Activated T-cell treated with anti-CD3 and anti-CD28 coated beads, Interleukin-2, amount 50 U/mL, for 4 hours (primary cell): ENCODE measurements at regions not wholly inside any gene's neighbourhood (a gene's known extent, or its start where the extent isn't known, plus 50 kb on each side); places are given as distances from the start of the nearest gene placed in this dataset.
"Not testable (repeated sequence)": the region's sequence is repeated elsewhere in the genome, so short reads cannot be mapped to it uniquely, and the experiment has no call there.

Experiments
- ATAC-seq, 2 donors: fragments of 200-7000 bp; cut with Tn5 transposase; one replicate each; pipeline ENCODE4 v1.10.0; 2021
- DNase-seq: peaks from one replicate; pipeline ENCODE4 v3.0.0-alpha.2; 2020
- H3K27me3 Mint-ChIP-seq: one replicate; pipeline ENCODE4 v1.8.0; 2021; ENCODE audit warnings: low read depth, mixed read lengths
- H3K36me3 Mint-ChIP-seq: one replicate; pipeline ENCODE4 v1.8.0; 2022; ENCODE audit warnings: mixed read lengths; ENCODE audit not compliant: insufficient read depth
- H3K4me1 Mint-ChIP-seq: one replicate; pipeline ENCODE4 v1.8.0; 2021; ENCODE audit warnings: low read depth, mixed read lengths
- H3K4me3 Mint-ChIP-seq: one replicate; pipeline ENCODE4 v1.8.0; 2021; ENCODE audit warnings: mild to moderate bottlenecking, moderate library complexity, mixed read lengths
- H3K9me3 Mint-ChIP-seq: one replicate; pipeline ENCODE4 v1.8.0; 2021; ENCODE audit warnings: mixed read lengths

DNA sequence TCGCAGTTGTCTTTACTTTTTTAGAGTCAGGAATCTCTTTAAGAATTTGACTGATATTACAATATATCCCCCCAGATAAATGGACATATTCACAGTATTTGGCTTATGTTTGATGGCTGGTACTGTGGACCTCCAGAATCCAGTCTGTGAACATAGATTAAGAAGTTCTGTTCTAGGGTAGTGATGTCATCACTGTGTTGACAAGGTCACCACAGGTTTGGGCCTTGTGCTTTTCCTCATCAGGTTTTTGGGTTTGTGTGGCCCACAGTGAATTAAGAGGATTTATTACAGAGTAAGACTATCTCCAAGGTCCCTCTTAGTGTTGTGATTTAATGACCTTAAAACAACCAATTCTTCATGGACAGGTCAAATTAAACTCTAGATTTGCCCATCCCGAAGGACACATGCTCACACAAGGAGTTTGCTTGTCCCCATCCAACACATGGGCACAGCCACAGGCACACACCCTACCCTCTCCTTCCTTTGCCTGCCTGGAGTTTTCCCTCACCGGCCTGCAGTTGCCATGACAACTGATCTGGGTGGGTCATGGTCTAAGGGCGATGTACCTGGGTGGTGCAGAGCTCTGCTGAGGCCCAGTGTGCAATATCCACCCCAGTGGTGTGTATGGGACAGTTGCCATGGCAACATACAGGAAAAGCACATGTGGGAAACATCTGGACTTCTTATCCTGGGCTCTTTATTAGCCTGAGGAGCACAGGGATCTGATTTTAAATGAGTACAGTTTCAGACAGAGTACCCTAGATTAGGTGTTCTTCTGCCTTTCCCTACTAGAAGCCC is 98.6 kb downstream of the NAV1 start:
- H3K4me3 Mint-ChIP-seq = no peak overlapping the region

DNA sequence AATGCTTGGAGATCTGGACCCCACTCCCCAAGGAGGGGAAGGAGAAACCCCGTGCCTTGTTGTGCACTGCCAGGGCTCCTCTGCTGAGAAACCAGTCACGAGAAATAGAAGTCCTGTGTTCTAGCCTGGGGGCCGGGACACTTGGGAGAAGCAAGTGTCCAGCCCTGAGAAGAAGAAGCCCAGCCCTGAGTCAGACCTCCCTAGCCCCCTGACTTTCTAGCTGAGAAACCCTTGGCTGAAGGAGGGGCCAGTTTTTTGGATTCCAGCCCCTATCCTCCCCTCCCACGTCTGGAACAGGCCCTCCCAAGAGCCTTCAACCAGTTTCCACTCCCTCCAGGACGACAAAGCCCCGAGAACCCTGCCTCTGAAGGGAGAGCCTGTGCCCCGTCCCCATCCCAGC is 100.5 kb downstream of the NAV1 start:
- DNase-seq (no peak), ATAC-seq (no peak)
- no peak overlapping the region for H3K4me3 Mint-ChIP-seq
- H3K9me3 Mint-ChIP-seq = no peaks in the 10 kb centered on the region
- no peaks in the 10 kb centered on the region for H3K36me3 Mint-ChIP-seq
- peaks cover 1% of the 10 kb centered on the region for H3K27me3 Mint-ChIP-seq
- no peaks in the 10 kb centered on the region for H3K4me1 Mint-ChIP-seq

More for the DNA sequence above, 98.6 kb downstream of the NAV1 start:
- Mint-ChIP-seq H3K36me3 (no peaks in the 10 kb centered on the region), H3K9me3 (no peaks in the 10 kb centered on the region), H3K27me3 (peaks cover 3% of the 10 kb centered on the region), H3K4me1 (no peaks in the 10 kb centered on the region)
- DNase-seq = no peak
- no peak for ATAC-seq

DNA sequence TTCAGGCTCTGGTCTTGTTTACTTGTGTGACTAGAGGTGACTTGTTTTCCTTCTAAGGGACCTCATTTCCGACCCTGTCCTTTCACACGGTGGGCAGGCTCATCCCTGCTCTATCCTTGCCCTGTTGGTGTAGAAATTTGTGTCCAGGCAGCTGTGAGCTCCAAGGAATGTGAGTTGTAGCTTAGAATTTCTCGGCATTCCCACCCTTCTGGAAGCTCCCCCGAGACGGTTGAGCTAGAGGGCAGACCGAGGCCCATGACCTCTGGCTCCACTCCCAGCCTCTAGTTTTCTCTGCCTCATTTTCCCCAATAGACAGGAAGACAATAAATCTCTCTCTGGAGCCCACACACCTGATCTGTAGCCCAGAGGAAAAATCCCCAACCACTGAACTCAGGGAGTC is 100.9 kb downstream of the NAV1 start:
- Mint-ChIP-seq H3K4me3 (no peak overlapping the region), H3K9me3 (no peaks in the 10 kb centered on the region), H3K4me1 (no peaks in the 10 kb centered on the region), H3K27me3 (peaks cover 4% of the 10 kb centered on the region), H3K36me3 (no peaks in the 10 kb centered on the region)
- DNase-seq = no peak
- ATAC-seq = no peak

DNA sequence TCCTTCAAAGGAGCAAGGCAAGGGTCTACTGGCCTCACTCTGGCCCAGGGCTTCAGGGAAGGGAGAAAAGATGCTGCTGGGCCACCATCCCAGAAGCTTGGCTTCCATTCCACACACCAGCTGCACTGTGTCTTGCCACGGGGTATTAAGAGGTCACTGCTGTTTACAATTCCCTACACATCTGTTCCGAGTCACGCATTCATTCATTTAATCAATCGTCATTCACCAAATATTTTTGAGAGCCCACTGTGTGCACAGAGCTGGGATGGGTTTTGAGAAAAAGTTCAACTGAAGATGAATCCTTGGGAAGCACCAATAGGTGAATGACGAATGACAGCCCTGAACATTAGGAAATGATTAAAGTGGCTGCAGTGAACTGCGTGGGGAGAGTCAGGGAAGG is 101.7 kb downstream of the NAV1 start:
- no peak for DNase-seq
- Mint-ChIP-seq H3K4me1 (no peaks in the 10 kb centered on the region), H3K36me3 (no peaks in the 10 kb centered on the region), H3K4me3 (no peak overlapping the region), H3K9me3 (no peaks in the 10 kb centered on the region), H3K27me3 (peaks cover 6% of the 10 kb centered on the region)
- no peak for ATAC-seq

DNA sequence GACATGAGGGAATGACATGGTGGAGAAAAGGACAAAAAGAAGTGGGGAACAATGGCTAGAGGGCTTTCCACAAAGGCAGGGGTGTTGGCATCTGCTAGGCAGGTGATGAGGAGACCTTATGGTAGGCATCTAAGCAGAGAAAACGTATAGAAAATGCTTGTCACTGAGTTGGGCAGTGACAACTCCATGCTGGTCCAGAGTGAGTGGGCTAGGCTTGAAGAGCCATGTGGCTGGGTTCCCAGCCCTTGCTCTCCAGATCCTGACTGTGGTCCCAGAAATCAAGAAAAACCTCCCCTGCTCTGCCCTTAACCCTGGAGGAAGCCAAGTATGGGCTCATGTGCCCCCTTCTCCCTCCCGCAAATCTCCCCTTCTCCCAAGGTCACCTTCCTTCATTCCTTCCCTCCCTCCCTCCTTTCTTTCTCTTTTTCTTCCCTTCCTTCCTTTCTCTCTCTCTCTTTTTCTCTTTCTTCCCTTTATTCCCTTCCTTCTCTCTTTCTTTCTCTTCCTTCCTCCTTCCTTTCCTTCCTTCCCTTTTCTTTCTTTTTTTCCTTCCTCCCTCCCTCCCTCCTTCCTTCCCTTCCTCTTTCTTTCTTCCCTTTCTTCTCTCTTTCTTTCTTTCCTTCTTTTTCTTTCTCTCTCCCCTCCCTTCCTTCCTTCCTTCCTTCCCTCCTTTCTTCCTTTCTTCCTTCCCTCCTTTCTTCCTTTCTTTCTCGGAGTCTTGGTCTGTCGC is 102.8 kb downstream of the NAV1 start:
- H3K9me3 Mint-ChIP-seq = no peaks in the 10 kb centered on the region
- no peak for ATAC-seq
- DNase-seq = no peak

DNA sequence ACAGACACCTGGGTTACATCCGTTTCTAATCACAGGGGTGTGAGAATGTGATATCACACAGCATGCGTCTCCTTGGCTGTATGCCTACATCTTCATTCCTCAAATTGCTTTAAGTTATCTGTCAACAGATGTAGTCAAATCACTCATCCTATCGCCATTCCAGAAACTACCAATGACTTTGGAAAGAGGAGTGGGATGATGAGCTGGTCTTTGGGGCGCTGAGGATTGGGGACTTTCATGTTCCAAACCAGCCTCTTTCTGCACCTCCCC is 104.8 kb downstream of the NAV1 start:
- Mint-ChIP-seq H3K36me3 (no peaks in the 10 kb centered on the region), H3K4me3 (no peak overlapping the region), H3K27me3 (peaks cover 27% of the 10 kb centered on the region), H3K4me1 (no peaks in the 10 kb centered on the region), H3K9me3 (no peaks in the 10 kb centered on the region)
- no peak for DNase-seq
- ATAC-seq = no peak

More for the DNA sequence above, 102.8 kb downstream of the NAV1 start:
- Mint-ChIP-seq H3K36me3 (no peaks in the 10 kb centered on the region), H3K27me3 (peaks cover 14% of the 10 kb centered on the region), H3K4me1 (no peaks in the 10 kb centered on the region), H3K4me3 (no peak overlapping the region)

DNA sequence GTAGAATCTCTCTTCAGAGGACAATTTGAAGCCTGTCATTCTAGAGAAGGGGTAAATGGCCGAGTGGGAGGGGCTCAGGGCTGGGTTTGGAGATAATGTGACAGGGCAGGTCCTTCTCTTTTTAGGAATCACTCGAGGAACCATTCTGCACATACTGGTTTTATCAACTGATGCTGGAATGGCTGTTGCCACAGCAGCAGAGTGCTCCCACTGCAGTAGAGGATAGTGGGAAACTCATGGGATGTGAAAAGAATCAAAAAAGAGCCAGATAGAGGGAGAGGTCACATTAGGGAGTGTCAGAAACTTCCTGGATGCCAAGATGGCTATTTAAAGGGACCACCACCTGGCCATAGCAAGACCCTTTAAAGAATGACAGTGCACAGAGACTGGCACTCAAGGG is 105.3 kb downstream of the NAV1 start:
- Mint-ChIP-seq H3K4me1 (no peaks in the 10 kb centered on the region), H3K36me3 (no peaks in the 10 kb centered on the region), H3K27me3 (peaks cover 28% of the 10 kb centered on the region), H3K9me3 (no peaks in the 10 kb centered on the region), H3K4me3 (no peak overlapping the region)
- no peak for DNase-seq
- no peak for ATAC-seq

DNA sequence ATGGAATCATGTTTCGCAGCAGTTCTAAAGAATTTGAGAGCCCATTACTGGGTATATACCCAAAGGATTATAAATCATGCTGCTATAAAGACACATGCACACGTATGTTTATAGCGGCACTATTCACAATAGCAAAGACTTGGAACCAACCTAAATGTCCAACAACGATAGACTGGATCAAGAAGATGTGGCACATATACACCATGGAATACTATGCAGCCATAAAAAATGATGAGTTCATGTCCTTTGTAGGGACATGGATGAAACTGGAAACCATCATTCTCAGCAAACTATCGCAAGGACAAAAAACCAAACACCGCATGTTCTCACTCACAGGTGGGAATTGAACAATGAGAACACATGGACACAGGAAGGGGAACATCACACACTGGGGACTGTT is 106.1 kb downstream of the NAV1 start:
- H3K36me3 Mint-ChIP-seq, H3K9me3 Mint-ChIP-seq, ATAC-seq, H3K4me1 Mint-ChIP-seq, H3K4me3 Mint-ChIP-seq, DNase-seq: not testable (repeated sequence)
- peaks cover 33% of the 10 kb centered on the region for H3K27me3 Mint-ChIP-seq

DNA sequence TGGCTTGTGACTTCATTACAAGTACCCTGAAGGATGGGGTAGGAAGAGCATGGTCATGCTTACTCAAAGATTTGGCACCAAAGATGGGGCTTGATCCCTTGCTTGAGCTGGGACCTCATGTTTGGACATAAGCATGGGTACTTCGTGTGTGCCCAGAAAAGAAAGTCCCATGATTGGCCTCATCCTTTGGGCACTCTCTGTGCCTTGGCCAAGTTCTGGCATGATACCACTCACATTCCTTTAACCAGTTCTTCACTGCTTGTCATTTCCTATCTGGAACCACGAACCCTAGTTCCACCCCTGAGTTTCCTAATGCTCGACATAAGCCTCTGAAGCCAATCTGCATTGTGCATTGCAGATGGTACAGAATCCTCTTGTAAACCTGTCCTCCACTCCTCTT is 107.0 kb downstream of the NAV1 start:
- Mint-ChIP-seq H3K4me1 (no peaks in the 10 kb centered on the region), H3K36me3 (no peaks in the 10 kb centered on the region), H3K27me3 (peaks cover 39% of the 10 kb centered on the region), H3K9me3 (no peaks in the 10 kb centered on the region), H3K4me3 (no peak overlapping the region)
- no peak for DNase-seq
- ATAC-seq = no peak

DNA sequence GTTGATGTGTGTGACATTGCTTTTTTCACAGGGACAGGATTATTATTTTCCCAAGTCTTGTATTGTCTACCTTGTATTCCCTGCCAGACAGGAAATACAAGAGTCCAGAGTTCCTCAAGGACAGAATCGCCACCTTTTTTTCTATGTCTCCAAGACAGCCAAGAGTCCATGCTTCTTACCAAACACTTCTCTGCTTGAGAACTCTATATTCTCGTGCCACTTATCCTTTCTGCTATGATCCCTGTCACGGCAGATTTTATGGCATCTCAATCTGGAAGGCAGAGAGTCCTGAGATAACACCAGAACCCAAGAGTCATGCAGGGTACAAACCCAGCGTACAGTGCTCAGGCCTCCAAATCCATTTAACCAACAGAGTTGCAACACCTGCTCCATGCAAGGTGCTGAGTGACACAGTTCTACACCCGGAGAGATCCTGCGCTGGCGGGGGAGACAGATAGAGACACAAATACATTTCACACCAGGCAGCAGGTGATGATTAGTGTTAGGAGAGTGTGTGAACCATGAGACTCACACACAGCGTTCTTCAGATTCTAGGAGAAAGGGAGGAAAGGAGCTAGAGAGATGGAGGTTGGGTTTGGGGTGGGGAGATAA is 107.6 kb downstream of the NAV1 start:
- peaks cover 40% of the 10 kb centered on the region for H3K27me3 Mint-ChIP-seq
- H3K36me3 Mint-ChIP-seq = no peaks in the 10 kb centered on the region
- no peaks in the 10 kb centered on the region for H3K9me3 Mint-ChIP-seq

DNA sequence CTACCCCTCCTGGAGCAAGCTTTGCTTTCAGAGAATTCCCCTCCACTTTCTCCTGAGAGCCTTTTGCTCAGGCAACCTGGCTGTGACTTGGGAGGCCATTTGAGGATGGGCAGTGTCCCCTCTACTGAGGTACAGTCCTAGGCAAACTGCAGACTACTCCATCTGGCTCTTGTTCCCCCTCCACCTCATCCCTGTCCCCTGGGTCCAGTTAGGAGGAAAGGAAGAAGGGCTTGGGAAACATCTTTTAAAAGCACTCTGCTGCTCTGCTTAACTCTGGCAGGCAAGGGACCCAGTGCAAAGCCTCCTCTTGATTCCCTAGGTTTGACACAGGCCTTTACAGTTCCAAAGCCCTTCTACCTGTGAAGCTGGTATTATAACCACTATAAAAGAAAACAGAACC is 108.2 kb downstream of the NAV1 start:
- no peaks in the 10 kb centered on the region for H3K9me3 Mint-ChIP-seq
- no peaks in the 10 kb centered on the region for H3K4me1 Mint-ChIP-seq
- H3K4me3 Mint-ChIP-seq = no peak overlapping the region
- DNase-seq = no peak
- no peak for ATAC-seq
- H3K27me3 Mint-ChIP-seq = peaks cover 42% of the 10 kb centered on the region
- H3K36me3 Mint-ChIP-seq = no peaks in the 10 kb centered on the region

More for the DNA sequence above, 107.6 kb downstream of the NAV1 start:
- no peak for ATAC-seq
- H3K4me1 Mint-ChIP-seq = no peaks in the 10 kb centered on the region
- H3K4me3 Mint-ChIP-seq = no peak overlapping the region
- no peak for DNase-seq

DNA sequence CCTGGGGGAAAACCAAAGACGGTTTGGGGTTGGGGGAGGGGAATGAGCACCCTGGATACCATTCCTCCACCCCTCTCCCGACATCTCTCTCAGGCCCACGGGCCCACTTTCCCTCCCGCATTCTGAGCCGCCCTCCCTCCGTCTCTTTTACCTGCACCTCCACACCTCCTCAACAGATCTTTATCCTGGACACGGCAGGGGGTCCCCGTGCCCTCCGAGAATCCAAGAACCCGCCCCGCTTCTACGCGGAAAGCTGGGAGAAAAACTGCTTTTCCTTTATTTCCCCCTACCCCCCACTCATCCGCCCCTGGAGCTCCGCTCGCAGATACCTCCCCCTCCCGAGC is 108.8 kb downstream of the NAV1 start:
- Mint-ChIP-seq H3K4me1 (no peaks in the 10 kb centered on the region), H3K36me3 (no peaks in the 10 kb centered on the region), H3K9me3 (no peaks in the 10 kb centered on the region), H3K27me3 (peaks cover 42% of the 10 kb centered on the region), H3K4me3 (no peak overlapping the region)
- DNase-seq (no peak), ATAC-seq (no peak)

DNA sequence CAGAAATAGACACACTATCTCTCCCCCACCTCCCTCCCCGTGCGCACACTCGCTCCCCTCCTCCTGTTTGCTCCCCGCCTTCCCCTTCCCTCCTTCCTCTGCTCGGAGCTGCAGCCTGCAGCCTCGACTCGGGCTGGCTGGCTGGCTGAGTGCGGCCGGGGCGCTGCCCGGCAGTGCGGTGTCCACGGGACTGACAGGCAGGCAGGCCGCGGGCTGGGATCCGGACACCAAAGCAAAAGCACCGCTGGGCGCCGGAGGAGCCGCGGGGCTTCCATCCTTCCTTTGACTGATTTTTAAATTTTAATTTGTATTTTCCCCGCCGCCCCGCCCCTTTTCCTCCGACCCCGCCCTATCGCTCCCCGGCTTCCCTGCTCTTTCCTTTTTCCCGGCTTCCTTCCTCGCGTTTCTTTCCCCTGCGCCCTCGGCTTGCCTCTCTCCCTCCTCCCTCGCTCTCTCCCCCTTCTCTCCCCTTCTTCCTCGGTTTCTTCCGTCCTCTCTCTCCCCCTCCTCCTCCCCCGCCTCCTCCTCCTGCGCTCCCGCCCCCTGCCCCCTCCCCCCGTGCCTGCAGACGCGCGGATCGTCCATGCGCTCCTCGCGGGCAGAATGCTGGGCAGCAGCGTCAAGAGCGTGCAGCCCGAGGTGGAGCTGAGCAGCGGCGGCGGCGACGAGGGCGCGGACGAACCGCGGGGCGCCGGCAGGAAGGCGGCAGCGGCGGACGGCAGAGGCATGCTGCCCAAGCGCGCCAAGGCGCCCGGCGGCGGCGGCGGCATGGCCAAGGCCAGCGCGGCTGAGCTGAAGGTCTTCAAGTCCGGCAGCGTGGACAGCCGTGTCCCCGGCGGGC is 109.4 kb downstream of the NAV1 start:
- DNase-seq (no peak), ATAC-seq (peak; percentile 38 to 43)
- Mint-ChIP-seq H3K4me1 (no peaks in the 10 kb centered on the region), H3K4me3 (no peak overlapping the region), H3K9me3 (no peaks in the 10 kb centered on the region), H3K27me3 (peaks cover 42% of the 10 kb centered on the region), H3K36me3 (no peaks in the 10 kb centered on the region)

DNA sequence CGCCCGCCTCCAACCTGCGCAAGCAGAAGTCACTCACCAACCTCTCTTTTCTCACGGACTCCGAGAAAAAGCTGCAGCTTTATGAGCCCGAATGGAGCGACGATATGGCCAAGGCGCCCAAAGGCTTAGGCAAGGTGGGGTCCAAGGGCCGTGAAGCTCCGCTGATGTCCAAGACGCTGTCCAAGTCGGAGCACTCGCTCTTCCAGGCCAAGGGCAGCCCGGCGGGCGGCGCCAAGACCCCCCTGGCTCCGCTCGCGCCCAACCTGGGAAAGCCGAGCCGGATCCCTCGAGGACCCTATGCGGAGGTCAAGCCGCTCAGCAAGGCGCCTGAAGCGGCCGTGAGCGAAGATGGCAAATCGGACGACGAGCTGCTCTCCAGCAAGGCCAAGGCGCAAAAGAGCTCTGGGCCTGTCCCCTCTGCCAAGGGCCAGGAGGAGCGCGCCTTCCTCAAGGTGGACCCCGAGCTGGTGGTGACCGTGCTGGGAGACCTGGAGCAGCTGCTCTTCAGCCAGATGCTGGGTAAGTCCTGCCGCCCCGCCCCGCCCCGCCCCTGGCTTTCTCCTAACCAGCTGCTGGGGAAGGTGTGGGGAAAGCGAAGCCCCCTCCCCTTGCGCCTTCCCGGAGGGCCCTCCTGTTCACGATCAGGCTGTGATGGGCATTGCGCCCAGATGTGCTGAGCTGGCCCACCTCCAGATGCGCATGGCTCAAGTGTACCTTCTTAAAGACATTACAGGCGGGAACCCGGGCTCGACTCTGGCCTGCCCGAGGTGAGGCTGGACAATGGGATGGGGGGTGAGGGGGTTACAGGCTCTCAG is 110.2 kb downstream of the NAV1 start:
- peaks cover 42% of the 10 kb centered on the region for H3K27me3 Mint-ChIP-seq
- no peaks in the 10 kb centered on the region for H3K9me3 Mint-ChIP-seq
- ATAC-seq (no peak), DNase-seq (no peak)
- H3K4me1 Mint-ChIP-seq = no peaks in the 10 kb centered on the region
- no peaks in the 10 kb centered on the region for H3K36me3 Mint-ChIP-seq
- H3K4me3 Mint-ChIP-seq = no peak overlapping the region
